GM19238 (cell line): ENCODE measurements at regions not wholly inside any gene's neighbourhood (a gene's known extent, or its start where the extent isn't known, plus 50 kb on each side); places are given as distances from the start of the nearest gene placed in this dataset.

Experiments
- DNase-seq: peaks from one replicate; pipeline ENCODE4 v3.0.0; 2011; ENCODE audit warnings: low spot score; ENCODE audit not compliant: insufficient read length

- DNase-seq, result no peak
Measured at GRCh38 chr15:97736748-97737147, 223.8 kb upstream of the ARRDC4 start.

- DNase-seq, result peak; percentile 5
Measured at GRCh38 chr15:97745481-97746071, 214.9 kb upstream of the ARRDC4 start.

- DNase-seq, result no peak
Measured at GRCh38 chr15:97747342-97747741, 213.2 kb upstream of the ARRDC4 start.

GRCh38 chr15:97748576-97748975, 211.9 kb upstream of the ARRDC4 start:
- DNase-seq, result no peak

- DNase-seq, result no peak
Measured at GRCh38 chr15:97750060-97750459, 210.4 kb upstream of the ARRDC4 start.

GRCh38 chr15:97755726-97756125, 204.8 kb upstream of the ARRDC4 start:
- DNase-seq, result no peak

GRCh38 chr15:97759363-97759762, 201.1 kb upstream of the ARRDC4 start:
- no peak for DNase-seq

GRCh38 chr15:97761110-97761509, 199.4 kb upstream of the ARRDC4 start:
- no peak for DNase-seq

GRCh38 chr15:97783240-97783639, 177.3 kb upstream of the ARRDC4 start:
- DNase-seq, result no peak

GRCh38 chr15:97786741-97787140, 173.8 kb upstream of the ARRDC4 start:
- DNase-seq, result no peak

GRCh38 chr15:97790180-97790579, 170.3 kb upstream of the ARRDC4 start:
- no peak for DNase-seq

GRCh38 chr15:97791824-97792792, 168.4 kb upstream of the ARRDC4 start:
- no peak for DNase-seq

- no peak for DNase-seq
Measured at GRCh38 chr15:97804950-97805349, 155.6 kb upstream of the ARRDC4 start.

- DNase-seq, result no peak
Measured at GRCh38 chr15:97806766-97807165, 153.7 kb upstream of the ARRDC4 start.

- no peak for DNase-seq
Measured at GRCh38 chr15:97815835-97816234, 144.7 kb upstream of the ARRDC4 start.

- no peak for DNase-seq
Measured at GRCh38 chr15:97817276-97817890, 143.1 kb upstream of the ARRDC4 start.

GRCh38 chr15:97836003-97836402, 124.5 kb upstream of the ARRDC4 start:
- no peak for DNase-seq

GRCh38 chr15:97837896-97838295, 122.6 kb upstream of the ARRDC4 start:
- DNase-seq, result no peak

- no peak for DNase-seq
Measured at GRCh38 chr15:97838606-97839210, 121.8 kb upstream of the ARRDC4 start.

GRCh38 chr15:97840501-97840900, 120.0 kb upstream of the ARRDC4 start:
- DNase-seq, result no peak

GRCh38 chr15:97841558-97841957, 118.9 kb upstream of the ARRDC4 start:
- DNase-seq, result no peak

GRCh38 chr15:97849183-97849582, 111.3 kb upstream of the ARRDC4 start:
- no peak for DNase-seq
